DMS53 (cell line): ENCODE measurements at regions not wholly inside any gene's neighbourhood (a gene's known extent, or its start where the extent isn't known, plus 50 kb on each side); places are given as distances from the start of the nearest gene placed in this dataset.

Experiments
- DNase-seq: peaks from one replicate; lab custom pipeline; 2025; lab: John Stamatoyannopoulos, UW

DNA sequence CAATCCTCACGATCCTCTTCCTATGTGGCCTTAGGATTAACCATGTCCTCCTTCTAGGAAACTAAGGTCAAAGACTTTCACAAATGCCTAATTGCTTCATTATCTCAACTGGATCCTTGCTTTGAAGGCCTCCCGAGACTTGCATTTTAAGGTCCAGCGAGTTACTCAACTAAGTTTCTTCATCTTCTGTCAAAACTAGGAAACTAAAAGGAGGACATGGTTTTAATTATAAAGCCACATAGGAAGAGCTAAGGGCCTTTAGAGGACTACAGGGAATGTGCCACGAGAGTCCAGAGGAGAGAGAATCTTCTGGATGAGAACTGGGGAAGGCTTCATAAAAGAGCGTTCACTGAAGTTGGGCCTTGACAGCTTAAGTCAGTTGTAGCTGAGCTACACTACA is 87.8 kb upstream of the LPP start:
- DNase-seq: no peak

DNA sequence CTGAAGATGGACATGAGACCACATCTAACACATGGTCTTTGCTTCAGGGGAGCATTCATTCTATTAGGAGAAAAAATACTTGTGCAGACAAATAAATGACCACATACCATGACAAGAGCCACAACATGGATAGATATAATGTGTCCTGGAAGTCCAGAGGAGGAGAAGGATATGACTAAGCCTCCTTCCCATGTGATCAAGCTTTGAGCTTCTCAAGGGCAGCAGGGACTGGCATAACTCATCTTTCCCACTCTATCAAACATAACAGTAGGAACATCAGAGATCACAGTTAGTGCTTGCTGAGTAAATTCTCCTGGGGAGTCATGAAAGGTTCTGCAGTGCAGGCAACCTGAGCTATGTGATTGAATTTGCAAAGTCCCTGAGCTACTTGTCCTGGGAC is 86.0 kb upstream of the LPP start:
- DNase-seq: peak; percentile 46

DNA sequence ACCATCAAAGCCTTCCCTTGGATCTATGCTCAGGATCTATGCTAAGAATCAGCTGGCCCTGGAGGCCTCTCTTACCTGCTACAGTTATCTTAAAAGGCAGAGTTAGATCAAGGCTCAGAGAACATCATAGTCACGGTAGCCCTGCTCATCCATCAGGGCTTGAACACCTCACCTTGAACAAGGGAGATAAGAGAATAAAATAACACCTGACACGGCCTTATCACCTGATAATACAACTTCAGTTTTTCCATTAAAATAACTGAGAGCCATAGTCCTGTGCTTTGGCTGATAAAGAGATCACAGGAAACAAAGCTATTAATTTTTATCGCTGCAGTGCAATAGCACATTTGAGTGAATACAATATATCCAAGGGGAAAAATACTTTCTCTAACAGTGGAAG is 85.6 kb upstream of the LPP start:
- no peak for DNase-seq

DNA sequence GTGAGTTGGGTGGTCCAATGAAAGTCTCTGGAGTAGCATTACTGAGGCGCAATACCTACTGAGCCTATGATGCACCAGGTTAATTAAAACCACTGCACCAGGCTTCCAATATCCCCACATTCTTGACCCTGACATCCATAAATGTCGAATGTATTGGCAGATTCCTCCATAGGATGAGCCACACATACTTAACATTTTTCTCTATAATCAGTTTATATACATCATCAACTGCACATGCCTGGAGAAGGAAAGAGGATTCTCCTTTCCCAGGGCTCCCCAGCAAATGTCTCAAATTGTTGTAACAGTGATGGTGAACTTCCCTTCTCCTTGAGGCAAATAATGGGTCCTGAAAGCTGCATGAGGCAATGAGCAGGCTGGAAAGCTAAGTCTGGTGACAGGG is 82.3 kb upstream of the LPP start:
- DNase-seq: no peak

DNA sequence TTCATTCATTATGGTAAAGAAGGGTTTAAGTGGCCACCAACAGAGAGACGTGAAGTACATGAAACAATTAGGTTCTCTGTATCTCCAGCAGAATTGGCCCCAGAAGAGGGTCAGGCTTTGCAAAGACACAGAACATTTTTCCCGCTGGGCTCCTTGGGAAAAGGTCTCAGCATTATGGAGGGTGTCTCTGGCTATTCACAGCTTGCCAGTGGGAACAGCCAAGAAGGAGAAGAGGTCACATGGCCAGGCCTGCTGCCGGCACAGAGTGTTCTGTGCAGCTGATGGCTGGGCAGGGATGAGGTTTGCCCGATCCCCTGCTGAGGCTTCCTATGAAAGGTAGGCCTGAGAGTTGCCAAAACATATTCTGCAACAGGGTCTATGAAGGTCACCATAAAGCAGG is 77.8 kb upstream of the LPP start:
- no peak for DNase-seq

DNA sequence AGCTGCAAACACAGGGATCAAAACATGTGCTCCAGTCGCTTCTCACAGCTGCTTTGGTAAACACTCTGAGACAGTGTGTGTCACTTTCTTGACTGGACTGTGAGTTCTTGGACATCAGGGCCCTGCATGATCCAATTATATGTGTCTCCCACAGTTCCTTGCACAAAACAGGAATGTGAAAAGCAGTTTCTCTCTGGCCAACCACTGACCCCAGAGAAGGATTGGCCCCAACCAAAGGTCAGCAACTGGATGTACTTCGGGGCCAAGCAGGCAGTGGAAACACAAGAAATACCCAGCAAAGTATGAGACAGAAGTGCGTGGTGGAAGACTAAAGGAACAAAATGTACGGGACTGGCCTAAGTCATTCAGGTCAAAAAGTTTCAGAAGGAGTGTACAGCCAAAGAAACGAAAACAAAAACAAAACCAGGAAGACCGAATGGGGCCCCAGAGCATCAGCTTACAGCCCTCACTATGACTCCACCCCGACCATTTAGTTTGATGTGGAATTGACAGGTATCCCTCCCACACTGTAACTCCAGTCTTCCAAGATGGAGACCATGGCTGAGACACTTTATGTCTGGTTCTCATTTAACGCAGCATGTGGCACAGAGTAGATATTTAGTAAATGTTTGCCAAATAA is 76.7 kb upstream of the LPP start:
- DNase-seq: no peak

DNA sequence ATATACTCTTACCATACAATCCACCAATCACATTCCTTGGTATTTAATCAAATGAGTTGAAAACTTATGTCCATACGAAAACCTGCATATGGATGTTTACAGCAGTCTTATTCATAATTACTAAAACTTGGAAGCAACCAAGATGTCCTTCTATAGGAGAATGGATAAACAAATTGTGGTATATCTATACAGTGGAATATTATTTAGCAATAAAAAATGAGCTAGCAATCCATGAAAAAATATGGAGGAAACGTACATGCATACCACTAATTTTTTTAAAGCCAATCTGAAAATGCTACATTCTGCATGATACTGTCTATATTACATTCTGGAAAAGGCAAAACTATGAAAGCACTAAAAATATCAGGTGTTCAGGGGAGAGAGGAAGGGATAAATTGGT is 73.9 kb upstream of the LPP start:
- no peak for DNase-seq

DNA sequence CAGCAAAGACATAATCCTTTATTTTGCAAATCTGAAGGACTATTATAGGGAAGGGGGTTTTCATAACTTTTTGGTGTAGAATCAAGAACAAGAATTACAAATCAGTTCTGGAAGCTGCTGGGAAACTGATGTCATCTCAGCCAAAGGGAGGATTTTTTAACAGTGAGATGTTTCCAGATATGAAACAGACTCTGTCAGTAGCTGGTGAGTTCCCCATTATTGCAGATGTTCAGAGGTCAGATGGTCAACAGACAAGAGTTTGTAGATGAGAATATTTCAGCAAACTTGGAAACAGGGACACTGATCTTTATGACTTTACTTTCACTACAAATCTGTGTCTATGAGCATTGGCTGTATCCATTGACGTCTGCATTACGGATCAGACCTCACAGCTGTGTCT is 71.9 kb upstream of the LPP start:
- DNase-seq: no peak

DNA sequence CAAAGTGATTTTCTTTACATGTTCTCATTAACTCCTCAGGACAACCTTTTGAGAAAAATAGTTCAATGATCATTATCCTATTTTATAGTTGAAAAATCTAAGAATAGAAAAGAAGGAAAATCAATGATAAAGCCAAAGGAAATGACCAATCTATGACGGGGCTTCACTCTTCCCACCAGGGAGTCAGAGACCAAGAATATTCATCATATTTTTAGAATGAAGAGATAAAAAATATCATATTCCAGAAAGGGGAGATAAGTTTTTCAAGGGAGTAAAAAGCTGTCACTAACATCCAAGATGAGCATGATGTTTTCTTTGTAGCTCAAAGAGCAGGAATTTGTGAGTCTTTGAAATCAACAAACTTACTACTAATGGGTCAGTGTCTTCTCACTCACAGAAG is 71.5 kb upstream of the LPP start:
- no peak for DNase-seq

DNA sequence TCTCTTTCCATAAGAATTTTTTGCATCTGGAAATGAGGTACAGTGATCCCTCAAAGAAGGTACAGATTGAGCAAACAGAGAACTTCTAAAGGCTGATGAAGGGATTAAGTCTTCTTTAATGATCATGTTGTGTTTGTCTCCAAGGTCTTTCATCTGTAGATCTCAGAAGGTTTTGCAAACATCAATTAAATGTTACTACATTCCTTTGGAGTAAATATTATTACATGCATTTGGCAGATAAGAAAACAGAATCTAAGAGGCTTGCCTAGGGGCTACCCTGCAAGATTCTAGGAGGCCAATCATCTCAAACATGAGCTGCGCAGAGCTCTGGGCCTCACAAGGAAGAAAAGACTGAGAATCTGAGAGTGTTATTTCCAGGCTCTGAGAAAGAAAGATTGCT is 70.9 kb upstream of the LPP start:
- DNase-seq: no peak

DNA sequence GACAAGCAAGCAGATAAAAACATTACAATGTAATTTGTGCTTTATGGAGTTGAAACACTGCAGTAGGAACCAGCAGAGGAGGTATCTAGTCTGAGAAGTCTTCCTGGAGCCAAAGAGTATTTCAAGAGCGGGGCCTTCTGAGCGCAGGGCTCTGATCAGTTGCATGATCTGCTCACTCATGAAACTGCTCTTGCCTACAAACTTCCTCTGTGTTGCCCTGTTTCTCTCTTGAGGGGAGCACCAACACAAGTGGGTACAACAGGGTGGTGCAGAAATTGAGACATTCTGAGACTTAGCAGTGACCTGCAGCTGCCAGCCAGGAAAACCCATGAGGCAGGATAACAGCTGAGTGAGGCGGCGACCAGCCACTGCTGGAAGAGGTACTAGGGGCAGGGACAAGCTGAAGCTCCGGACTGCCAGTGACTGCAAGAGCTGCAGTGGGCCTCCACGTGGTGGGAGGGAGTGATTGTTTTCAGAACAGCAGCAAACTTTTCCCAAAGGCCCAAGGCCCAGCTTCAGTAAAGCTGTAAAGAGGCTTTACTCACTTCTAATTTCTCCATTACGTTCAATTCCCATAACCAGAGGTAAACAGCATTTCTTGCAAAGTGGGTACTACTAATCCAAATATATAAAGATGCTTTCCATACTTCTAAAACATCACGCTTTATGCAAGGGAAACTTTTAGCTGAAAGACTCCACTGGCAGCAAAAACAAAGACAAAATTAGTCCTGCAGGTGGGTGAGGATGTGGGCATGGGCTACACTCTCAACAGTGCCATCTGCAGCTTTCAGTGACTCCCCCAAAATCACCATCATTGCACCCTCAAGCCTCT is 69.0 kb upstream of the LPP start:
- DNase-seq: no peak

DNA sequence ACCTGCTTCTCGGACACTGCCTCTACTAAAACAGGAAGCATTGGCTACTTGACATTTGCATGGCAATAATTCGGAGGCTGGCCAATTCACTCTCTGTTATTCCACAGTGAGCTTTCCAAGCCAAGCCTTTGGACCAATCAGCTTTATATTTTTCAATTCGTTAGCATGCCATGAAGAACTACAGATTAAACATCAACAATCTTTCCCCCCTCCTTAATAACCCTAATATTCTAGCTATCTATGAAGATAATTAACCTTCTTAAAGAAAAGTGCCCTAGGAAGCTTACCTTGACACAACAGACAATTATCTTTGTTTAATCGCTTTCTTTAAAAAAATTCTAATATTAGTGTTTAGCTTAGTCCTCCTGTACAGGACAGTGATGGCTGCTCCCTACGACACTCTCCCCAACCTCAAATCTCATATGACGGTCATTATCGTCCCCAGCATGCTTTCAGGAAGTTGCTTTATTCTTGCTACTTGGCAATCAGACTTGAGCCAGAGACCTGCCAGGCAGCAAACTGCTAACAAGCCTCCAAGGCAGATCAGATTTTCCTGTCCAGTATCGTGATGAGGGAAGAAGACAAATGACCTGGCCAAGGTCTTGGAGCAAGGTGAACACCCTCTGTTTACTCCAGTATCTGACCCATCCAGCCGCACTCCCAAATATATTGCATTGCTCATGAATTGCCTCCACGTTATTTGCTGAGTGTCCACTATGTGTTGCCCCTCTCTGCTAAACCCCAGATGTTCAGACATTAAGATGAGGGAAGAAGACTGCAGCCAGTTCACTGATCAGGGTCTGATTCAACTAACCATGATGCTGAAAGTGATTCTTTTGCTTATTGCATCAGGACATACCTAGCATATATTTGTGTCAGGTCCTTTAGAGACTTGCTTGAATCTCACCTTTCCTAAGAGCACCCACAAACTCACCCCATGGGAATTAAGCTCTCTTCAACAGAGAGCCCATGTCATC is 68.1 kb upstream of the LPP start:
- DNase-seq: peak; percentile 18

DNA sequence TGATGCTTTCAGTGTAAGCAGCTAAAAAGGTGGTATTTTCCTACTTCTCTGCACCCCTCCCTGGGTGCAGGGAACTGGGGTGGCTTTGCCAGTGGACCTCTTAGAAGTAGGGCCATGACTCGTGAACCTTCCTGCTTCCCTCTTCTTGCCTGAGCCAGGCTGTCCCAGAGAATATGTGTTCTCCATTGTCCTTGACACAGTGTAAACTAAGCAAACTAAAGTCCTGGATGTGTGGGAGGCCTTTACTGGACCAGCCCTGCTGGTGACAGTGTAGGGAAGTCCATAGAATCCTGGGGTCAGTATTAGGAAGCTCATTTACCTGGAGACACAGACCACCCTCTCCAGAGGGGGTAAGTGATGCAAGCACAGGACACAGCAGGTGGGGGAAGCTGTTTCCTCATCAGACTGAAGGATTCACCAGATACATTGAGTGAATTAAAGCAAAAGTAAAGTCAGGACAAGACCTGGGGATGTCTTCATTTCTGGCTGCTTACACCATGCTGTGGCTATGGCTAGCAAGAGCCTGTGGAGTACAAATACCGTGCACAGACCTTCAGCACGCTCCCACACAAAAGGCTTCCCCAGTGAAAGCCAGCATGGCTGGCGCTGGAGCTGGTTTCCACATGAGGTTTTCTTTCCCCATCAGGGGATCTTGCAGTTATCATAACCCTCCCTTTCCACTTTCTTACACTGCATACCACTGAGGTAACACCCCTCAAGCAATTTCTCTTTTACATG is 64.8 kb upstream of the LPP start:
- peak; percentile 7 for DNase-seq

DNA sequence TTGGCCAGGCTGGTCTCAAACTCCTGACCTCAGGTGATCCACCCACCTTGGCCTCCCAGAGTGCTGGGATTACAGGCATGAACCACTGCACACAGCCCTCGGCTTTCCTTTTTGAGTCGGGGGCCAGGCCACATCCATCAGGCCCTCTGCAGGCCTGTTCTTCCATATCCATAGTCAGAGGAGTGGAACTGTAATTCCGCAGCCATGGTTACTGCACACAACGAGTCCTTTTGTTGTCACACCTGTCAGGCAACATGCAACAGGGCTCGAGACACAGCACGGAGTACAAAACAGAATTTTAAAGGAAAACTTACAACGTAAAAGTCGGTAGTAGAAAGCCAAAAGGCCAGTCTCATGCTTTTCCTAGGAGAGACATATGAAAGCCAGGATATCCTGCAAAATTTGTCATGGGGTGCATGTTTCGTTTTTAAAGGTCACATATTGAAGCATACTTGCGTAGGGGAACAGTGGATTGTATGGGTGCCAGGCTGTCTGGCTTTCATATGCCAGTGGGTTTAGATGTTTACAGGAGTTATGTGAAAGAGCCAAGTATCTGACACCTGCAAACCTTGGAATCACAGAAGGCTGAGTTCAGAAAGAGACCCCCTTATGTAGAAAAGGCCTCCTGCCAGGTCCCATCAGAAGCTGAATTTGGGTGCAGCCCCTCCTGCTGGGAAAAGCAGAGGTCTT is 63.2 kb upstream of the LPP start:
- peak; percentile 64 for DNase-seq

DNA sequence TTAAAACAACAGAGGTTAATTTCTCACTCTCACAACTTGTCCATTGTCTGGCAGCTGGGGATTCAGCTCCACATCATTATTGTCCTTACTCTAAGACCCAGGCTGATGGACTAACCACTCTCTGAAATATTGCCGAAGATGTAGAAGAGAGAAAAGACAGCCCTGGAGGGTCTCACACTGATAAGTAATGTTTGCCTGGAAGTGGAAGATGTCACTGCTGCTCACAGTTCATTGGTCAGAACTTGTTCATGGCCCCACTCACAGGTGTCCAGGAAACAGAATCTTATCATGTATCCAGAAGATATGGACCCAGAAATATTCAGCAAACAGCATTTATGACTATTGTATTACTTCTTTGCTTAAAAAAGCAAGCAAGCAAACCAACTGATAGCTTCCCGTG is 62.2 kb upstream of the LPP start:
- no peak for DNase-seq

DNA sequence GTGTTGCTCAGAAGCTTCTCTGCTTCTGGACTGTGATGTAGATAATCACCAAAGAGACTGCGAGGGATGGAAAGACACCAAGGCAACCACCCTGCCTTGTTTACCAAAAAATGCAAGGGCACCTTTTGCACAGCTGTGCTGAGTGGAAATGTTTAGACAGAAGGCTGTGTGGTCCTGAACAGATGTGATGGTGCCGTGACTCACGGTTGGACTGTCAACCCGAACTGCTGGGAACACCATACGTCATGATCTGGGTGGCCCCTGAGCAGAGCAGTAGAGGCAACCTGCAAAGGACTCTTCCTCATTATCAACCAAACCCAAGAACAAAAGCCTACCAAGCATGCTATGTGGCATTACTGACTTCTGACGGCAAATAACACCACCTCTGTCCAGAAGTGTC is 61.3 kb upstream of the LPP start:
- no peak for DNase-seq

DNA sequence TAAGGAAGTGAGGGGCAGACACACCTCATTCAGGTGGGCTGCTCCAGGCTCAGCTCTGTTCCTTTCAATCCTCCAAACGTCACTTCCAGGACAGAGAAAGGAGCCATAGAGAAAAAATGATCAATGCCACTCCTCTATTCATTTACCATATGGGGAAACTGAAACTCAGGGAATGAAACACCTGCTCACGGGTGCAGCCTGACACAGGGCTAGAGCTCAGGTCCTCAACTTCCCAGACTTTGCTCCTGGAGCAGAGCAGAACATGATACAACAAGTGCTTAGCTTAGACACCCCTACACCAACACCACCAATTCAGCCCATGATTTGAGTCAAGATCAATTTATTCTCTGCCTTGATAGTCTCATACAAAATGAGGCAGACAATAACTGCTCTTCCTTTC is 58.5 kb upstream of the LPP start:
- no peak for DNase-seq

DNA sequence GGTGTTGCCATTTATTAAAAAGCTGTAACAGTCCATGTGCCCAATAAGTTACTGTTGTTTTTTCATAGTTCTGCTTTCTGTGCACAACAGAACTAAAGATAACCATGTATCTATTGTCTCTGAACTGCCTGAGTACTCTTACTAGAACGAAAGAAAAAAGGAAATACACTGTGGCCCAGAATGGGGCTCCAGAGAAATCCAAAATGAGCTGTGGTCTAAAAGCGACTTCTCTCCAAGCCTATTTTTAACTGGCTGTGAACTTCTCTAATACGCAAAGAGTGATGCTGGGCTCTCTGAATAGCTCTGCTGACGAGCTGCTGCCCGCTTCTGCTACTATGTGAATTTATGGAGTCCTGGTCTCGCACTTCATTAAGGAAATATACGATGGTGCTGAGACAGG is 56.2 kb upstream of the LPP start:
- no peak for DNase-seq

DNA sequence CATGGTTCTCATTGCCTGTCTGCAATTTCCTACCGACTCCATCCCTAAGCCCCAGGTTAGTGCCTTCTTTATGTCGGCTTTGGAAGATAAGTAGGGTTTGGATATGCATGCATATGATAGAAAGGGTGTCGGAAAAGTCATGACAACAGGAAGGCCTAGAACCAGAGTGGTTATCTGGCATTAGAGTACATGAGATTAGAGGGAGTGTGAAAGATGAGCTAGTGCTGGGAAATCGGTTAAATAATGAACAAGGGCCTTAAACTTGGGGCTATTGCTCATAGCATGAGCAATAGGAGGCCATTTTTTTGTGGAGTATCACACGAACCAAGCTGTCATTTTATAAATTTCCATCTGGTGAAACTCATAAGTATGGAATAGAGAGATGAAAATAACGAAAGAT is 54.0 kb upstream of the LPP start:
- DNase-seq: no peak

DNA sequence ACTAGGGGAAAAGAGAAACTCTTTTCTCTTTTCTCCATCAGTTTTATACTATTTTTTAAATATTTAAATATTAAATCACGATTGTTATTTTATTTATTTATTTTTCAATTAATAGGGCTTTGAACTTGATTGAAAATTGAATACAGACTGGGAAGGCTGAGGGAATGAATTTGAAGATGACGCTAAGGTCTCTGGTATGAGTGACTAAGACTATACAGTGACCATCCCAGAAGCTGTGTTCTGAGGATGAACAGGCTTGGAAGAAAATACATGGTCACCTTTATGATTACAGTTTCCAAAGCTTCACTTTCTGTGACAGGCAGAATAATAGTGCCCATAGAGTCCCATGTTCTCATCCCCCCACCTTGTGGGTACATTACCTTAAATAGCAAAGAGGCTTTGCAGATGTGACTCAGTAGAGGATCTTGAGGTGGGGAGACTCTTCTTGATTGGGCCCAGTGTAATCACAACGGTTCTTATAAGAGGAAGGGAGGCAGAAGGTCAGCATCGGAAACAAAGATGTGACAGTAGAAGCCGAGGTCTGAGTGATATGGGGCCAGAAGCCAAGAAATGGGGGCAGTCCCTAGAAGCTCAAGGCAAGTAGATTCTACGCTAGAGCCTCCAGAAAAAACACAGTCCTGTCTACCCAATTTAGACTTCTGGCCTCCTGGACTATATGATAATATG is 51.0 kb upstream of the LPP start:
- DNase-seq: no peak

DNA sequence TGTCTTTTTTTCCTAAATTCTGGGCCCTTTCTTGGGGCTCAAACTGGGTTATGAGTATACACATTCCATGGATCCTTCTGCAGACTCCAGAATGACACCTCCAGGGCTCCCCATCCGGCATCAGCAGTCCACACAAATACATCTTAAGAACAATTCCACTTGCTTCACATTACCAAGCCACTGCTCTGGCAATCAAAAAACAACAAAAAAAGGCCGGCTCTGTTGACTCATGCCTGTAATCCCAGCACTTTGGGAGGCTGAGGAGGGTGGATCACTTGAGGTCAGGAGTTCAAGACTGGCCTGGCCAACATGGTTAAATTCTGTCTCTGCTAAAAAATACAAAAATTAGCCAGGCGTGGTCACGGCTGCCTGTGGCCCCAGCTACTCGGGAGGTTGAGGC is 49.9 kb upstream of the LPP start:
- no peak for DNase-seq
